B cell (primary cell): ENCODE measurements at regions not wholly inside any gene's neighbourhood (a gene's known extent, or its start where the extent isn't known, plus 50 kb on each side); places are given as distances from the start of the nearest gene placed in this dataset.

ENCODE experiments used
- ATAC-seq: fragments of 200-7000 bp; cut with Tn5 transposase; one replicate; pipeline ENCODE4 v1.10.0; 2021; ENCODE audit warnings: low read depth, mild to moderate bottlenecking, moderate number of reproducible peaks, moderate library complexity
- CTCF ChIA-PET: fragments of 350-600 bp; sonication (Branson Sonifier 250); formaldehyde crosslinking; loops from one replicate; lab custom pipeline; 2021; ENCODE audit warnings: antibody characterized with exemption, inconsistent platforms; lab: Charles Lee
- POLR2A ChIA-PET: fragments of 350-600 bp; sonication (Branson Sonifier 250); formaldehyde crosslinking; loops from one replicate; lab custom pipeline; 2021; ENCODE audit warnings: antibody characterized with exemption; lab: Charles Lee
- DNase-seq: peaks from one replicate; pipeline ENCODE4 v3.0.0; 2013
- H2AFZ ChIP-seq: 2 replicates; pipeline ENCODE4 v1.6.1; 2012; ENCODE audit warnings: mild to moderate bottlenecking, low read depth, low read length; ENCODE audit not compliant: insufficient read depth, poor library complexity, severe bottlenecking
- H3K27ac ChIP-seq, 2 donors: 1 replicate in 1 of 2; 2 replicates in 1 of 2; pipeline ENCODE4 v1.5.1; 2012 to 2013; ENCODE audit warnings: low read length in 2 of 2, mild to moderate bottlenecking in 2 of 2, moderate library complexity in 1 of 2
- H3K27me3 ChIP-seq, 4 experiments: fragments of 200-600 bp in 1 of 4; sonication (generic) in 1 of 4; replicated peaks in 1 of 4; 1 replicate in 2 of 4; 2 replicates in 2 of 4; pipeline versions ENCODE4 v1.6.1 to v1.7.0; 2013 to 2016; ENCODE audit warnings: low read length in 3 of 4, mild to moderate bottlenecking in 2 of 4, mixed read lengths in 1 of 4, moderate library complexity in 1 of 4; ENCODE audit not compliant: insufficient read depth in 4 of 4, control insufficient read depth in 3 of 4; ENCODE audit errors: control extremely low read depth in 1 of 4
- H3K36me3 ChIP-seq, 2 experiments: replicated peaks in 1 of 2; 1 replicate in 1 of 2; 2 replicates in 1 of 2; pipeline versions ENCODE4 v1.6.1 to v1.7.1; 2013; ENCODE audit warnings: low read length in 1 of 2; ENCODE audit not compliant: insufficient read depth in 2 of 2, control insufficient read depth in 1 of 2; ENCODE audit errors: control extremely low read depth in 1 of 2, extremely low read depth in 1 of 2
- H3K4me1 ChIP-seq, 2 donors: fragments of 200-600 bp in 1 of 2; sonication (generic) in 1 of 2; 1 replicate in 1 of 2; 2 replicates in 1 of 2; pipeline versions ENCODE4 v1.5.1 to v1.6.1; 2013 to 2017; ENCODE audit warnings: low read length in 2 of 2; ENCODE audit not compliant: control insufficient read depth in 2 of 2, insufficient read depth in 2 of 2
- H3K4me2 ChIP-seq: replicated peaks from 2 replicates; pipeline ENCODE3; 2012; ENCODE audit warnings: mild to moderate bottlenecking, low read depth, low read length; ENCODE audit not compliant: poor library complexity, severe bottlenecking
- H3K4me3 ChIP-seq, 5 experiments: fragments of 200-600 bp in 1 of 5; sonication (generic) in 1 of 5; 1 replicate in 3 of 5; 2 replicates in 2 of 5; pipeline versions ENCODE4 v1.5.1 to v1.7.0; 2011 to 2016; ENCODE audit warnings: low read length in 4 of 5, mild to moderate bottlenecking in 4 of 5, low read depth in 2 of 5, control low read depth in 1 of 5, moderate library complexity in 1 of 5; ENCODE audit not compliant: insufficient read depth in 1 of 5; ENCODE audit errors: control extremely low read depth in 1 of 5, extremely low read depth in 1 of 5
- H3K79me2 ChIP-seq: fragments of 200-600 bp; sonication (generic); one replicate; pipeline ENCODE4 v1.6.0; 2016; ENCODE audit warnings: low read length; ENCODE audit not compliant: control insufficient read depth, insufficient read depth
- H3K9ac ChIP-seq: fragments of 200-600 bp; sonication (generic); 2 replicates; pipeline ENCODE4 v1.6.1; 2017; ENCODE audit warnings: mild to moderate bottlenecking, low read length, moderate library complexity
- H3K9me3 ChIP-seq, 3 donors: one replicate each; pipeline versions ENCODE4 v1.6.1 to v1.7.1; 2013; ENCODE audit warnings: low read length in 2 of 3; ENCODE audit not compliant: control insufficient read depth in 2 of 3, insufficient read depth in 1 of 3; ENCODE audit errors: control extremely low read depth in 1 of 3
- H4K20me1 ChIP-seq: 2 replicates; pipeline ENCODE4 v1.6.0; 2012; ENCODE audit warnings: mild to moderate bottlenecking, low read length; ENCODE audit not compliant: insufficient read depth, control insufficient read depth, poor library complexity, severe bottlenecking
- H3K27ac Mint-ChIP-seq: one replicate; pipeline ENCODE4 v1.8.0; 2021; ENCODE audit warnings: mixed read lengths
- H3K27me3 Mint-ChIP-seq: one replicate; pipeline ENCODE4 v1.8.0; 2021; ENCODE audit warnings: mixed read lengths
- H3K4me1 Mint-ChIP-seq: one replicate; pipeline ENCODE4 v1.8.0; 2021; ENCODE audit warnings: mixed read lengths
- H3K4me3 Mint-ChIP-seq: one replicate; pipeline ENCODE4 v1.8.0; 2021; ENCODE audit warnings: mixed read lengths
- H3K9me3 Mint-ChIP-seq: one replicate; pipeline ENCODE4 v1.8.0; 2022; ENCODE audit warnings: mixed read lengths; ENCODE audit not compliant: insufficient read depth
- EZH2 ChIP-seq: IDR thresholded peaks from 2 replicates; pipeline ENCODE4 v1.6.1; 2012; ENCODE audit warnings: borderline replicate concordance, low read depth, mild to moderate bottlenecking, moderate library complexity, low read length; ENCODE audit not compliant: insufficient read depth, poor library complexity, severe bottlenecking
- WGBS: methylation state at CpG from one replicate; pipeline ENCODE4 v1.1.5; 2013; ENCODE audit warnings: missing lambda C conversion rate; ENCODE audit not compliant: insufficient coverage; 5-methylcytosine and 5-hydroxymethylcytosine counted together
- intact Hi-C: fragments of 100-400 bp; cut with micrococcal nuclease; formaldehyde crosslinking; loops from one replicate; pipeline ENCODE4 v1.10.0; 2022
- TF ChIP-seq, protein P1 (sequence below): fragments of 200-600 bp; IDR thresholded peaks from one replicate; pipeline ENCODE4 v1.8.0; 2022; ENCODE audit warnings: antibody characterized with exemption, mild to moderate bottlenecking

DNA sequence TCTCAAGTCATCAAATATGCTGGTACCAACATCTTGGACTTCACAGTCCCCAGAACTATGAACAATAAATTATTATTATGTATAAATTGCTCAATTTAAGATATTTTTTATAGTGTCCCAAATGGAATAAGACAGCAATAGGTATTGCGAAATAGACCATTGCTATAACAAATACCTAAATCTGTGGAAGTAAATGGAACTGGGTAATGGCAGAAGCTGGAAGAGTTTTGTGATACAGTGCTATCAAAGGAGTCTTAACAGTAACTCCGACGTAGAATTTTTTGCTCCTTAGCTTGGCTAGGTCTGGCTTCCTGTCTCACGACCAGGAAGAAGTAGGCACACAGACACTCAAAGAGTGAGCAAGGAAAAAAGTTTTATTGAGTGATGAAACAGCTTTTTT is 1791.5 kb downstream of the PLA2G4A start:
- no peak overlapping the region for H2AFZ ChIP-seq
- WGBS: 87% methylated on average over 3 of the region's 4 CpGs
- H3K4me1 ChIP-seq: no peaks in the 10 kb centered on the region
- no peak overlapping the region for H3K27ac ChIP-seq
- TF ChIP-seq, protein P1, sequence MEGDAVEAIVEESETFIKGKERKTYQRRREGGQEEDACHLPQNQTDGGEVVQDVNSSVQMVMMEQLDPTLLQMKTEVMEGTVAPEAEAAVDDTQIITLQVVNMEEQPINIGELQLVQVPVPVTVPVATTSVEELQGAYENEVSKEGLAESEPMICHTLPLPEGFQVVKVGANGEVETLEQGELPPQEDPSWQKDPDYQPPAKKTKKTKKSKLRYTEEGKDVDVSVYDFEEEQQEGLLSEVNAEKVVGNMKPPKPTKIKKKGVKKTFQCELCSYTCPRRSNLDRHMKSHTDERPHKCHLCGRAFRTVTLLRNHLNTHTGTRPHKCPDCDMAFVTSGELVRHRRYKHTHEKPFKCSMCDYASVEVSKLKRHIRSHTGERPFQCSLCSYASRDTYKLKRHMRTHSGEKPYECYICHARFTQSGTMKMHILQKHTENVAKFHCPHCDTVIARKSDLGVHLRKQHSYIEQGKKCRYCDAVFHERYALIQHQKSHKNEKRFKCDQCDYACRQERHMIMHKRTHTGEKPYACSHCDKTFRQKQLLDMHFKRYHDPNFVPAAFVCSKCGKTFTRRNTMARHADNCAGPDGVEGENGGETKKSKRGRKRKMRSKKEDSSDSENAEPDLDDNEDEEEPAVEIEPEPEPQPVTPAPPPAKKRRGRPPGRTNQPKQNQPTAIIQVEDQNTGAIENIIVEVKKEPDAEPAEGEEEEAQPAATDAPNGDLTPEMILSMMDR: no peak
- no peak for TF ChIP-seq EZH2
- DNase-seq (no peak), ATAC-seq (no peak)
- no peak overlapping the region for H3K4me3 ChIP-seq
- Mint-ChIP-seq H3K4me3 (no peak overlapping the region), H3K27me3 (no peaks in the 10 kb centered on the region), H3K4me1 (no peaks in the 10 kb centered on the region), H3K27ac (no peak overlapping the region), H3K9me3 (peaks cover 2% of the 10 kb centered on the region)
- CTCF ChIA-PET: no interaction called here
- H3K79me2 ChIP-seq: no peaks in the 10 kb centered on the region
- no peaks in the 10 kb centered on the region for H3K27me3 ChIP-seq
- H3K9ac ChIP-seq: no peak overlapping the region
- no peaks in the 10 kb centered on the region for H3K36me3 ChIP-seq
- intact Hi-C loops: no loop called here
- no peaks in the 10 kb centered on the region for H4K20me1 ChIP-seq
- POLR2A ChIA-PET: no interaction called here
- no peaks in the 10 kb centered on the region for H3K9me3 ChIP-seq
- H3K4me2 ChIP-seq: no peak overlapping the region

DNA sequence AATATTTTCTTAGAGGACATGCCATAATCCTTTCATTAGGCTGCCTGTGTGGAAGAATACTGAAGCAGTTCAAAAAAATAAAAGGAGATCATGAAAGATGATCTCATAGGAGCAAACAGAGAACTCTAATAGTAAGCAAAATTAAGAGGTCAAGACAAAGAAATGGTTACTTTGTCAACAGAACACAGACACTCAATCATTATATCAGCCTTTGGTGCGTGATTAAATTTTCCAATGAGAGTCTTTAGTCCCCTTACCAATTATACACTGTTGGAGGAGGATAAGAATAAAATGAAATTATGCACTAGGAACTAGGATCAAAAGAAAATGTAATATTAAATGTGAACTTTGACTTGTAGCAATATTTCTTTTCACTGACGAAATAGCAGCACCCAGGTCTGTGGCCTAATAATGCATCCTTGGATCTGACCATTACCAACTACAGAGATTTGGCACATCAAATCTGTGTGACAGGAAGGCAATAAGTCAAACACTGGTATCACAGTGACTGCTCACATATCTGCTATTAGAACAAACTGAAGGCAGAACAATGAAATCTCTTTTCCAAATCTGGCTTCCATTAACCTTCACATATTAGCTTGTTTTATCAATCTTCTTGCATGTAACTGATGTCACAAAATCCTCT is 1812.9 kb downstream of the PLA2G4A start:
- CTCF ChIA-PET: no interaction called here

More for the DNA sequence above, 1812.9 kb downstream of the PLA2G4A start:
- no peaks in the 10 kb centered on the region for H3K36me3 ChIP-seq
- ATAC-seq (no peak), DNase-seq (no peak)
- H3K9me3 ChIP-seq: peaks cover 0 to 1% (median 0%) of the 10 kb centered on the region in 3 donors
- H3K4me1 ChIP-seq: no peaks in the 10 kb centered on the region
- intact Hi-C loops: no loop called here
- no peak overlapping the region for H3K9ac ChIP-seq
- 86% methylated on average over 1 of the region's 2 CpGs for WGBS
- H3K4me3 Mint-ChIP-seq: no peak overlapping the region
- no peaks in the 10 kb centered on the region for H4K20me1 ChIP-seq
- no peak overlapping the region for H3K27ac Mint-ChIP-seq
- no peaks in the 10 kb centered on the region for H3K27me3 Mint-ChIP-seq
- H3K4me1 Mint-ChIP-seq: no peaks in the 10 kb centered on the region
- no peak overlapping the region for H2AFZ ChIP-seq
- H3K4me2 ChIP-seq: no peak overlapping the region
- no peak overlapping the region for H3K27ac ChIP-seq
- no peak for TF ChIP-seq EZH2
- TF ChIP-seq, protein P1: no peak
- H3K27me3 ChIP-seq: no peaks in the 10 kb centered on the region
- no peak overlapping the region for H3K4me3 ChIP-seq
- H3K79me2 ChIP-seq: no peaks in the 10 kb centered on the region
- H3K9me3 Mint-ChIP-seq: peaks cover 2% of the 10 kb centered on the region
- POLR2A ChIA-PET: no interaction called here
